Ovary (tissue), 3 donors: ENCODE measurements at regions not wholly inside any gene's neighbourhood (a gene's known extent, or its start where the extent isn't known, plus 50 kb on each side); places are given as distances from the start of the nearest gene placed in this dataset.

ENCODE experiments used
- POLR2A ChIP-seq: fragments of 450-650 bp; IDR thresholded peaks from one replicate; pipeline ENCODE4 v1.6.1; 2017; ENCODE audit warnings: antibody characterized with exemption, mild to moderate bottlenecking, moderate library complexity
- TF ChIP-seq, protein P1 (sequence below), 3 donors: fragments of 450-650 bp in 2 of 3; fragments of 200-600 bp in 1 of 3; IDR thresholded peaks; one replicate each; pipeline versions ENCODE4 v1.5.1 to v1.8.0; 2016 to 2022; ENCODE audit warnings: antibody characterized with exemption in 3 of 3, mild to moderate bottlenecking in 1 of 3
- donor health status: DM: no; HTN: no; CAD: no.

DNA sequence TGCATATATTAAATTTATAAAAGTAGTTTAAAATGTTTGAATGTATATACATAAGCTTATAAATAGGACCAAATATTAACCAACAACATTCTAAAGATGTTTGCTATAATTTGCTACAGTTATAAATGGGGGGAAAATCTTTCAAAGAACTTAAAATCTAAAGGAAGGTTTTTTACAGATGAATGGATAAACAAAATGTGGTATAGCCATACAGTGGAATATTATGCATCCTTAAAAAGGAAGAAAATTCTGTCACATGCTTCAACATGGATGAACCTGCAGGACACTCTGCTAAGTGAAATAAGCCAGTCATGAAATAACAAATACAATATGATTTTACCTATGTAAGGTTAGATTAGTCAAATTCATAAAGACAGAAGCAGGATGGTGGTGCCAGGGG is 75.8 kb downstream of the TMEM17 start:
- no peak for TF ChIP-seq POLR2A
- TF ChIP-seq, protein P1, sequence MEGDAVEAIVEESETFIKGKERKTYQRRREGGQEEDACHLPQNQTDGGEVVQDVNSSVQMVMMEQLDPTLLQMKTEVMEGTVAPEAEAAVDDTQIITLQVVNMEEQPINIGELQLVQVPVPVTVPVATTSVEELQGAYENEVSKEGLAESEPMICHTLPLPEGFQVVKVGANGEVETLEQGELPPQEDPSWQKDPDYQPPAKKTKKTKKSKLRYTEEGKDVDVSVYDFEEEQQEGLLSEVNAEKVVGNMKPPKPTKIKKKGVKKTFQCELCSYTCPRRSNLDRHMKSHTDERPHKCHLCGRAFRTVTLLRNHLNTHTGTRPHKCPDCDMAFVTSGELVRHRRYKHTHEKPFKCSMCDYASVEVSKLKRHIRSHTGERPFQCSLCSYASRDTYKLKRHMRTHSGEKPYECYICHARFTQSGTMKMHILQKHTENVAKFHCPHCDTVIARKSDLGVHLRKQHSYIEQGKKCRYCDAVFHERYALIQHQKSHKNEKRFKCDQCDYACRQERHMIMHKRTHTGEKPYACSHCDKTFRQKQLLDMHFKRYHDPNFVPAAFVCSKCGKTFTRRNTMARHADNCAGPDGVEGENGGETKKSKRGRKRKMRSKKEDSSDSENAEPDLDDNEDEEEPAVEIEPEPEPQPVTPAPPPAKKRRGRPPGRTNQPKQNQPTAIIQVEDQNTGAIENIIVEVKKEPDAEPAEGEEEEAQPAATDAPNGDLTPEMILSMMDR (IDR thresholded peaks at IDR 0.05): no peak
